GM23248 (cell line): ENCODE measurements at regions not wholly inside any gene's neighbourhood (a gene's known extent, or its start where the extent isn't known, plus 50 kb on each side); places are given as distances from the start of the nearest gene placed in this dataset.

Experiments used
- DNase-seq: peaks from one replicate; pipeline ENCODE4 v3.0.0-alpha.2; 2015
- H2AFZ ChIP-seq: fragments of 200-600 bp; sonication (generic); 2 replicates; pipeline ENCODE4 v1.6.1; 2016; ENCODE audit warnings: antibody characterized with exemption
- H3F3A ChIP-seq: fragments of 200-600 bp; sonication (generic); 2 replicates; pipeline ENCODE4 v1.6.1; 2016; ENCODE audit warnings: mild to moderate bottlenecking, antibody characterized with exemption, mixed run types; ENCODE audit not compliant: insufficient read depth
- H3K27ac ChIP-seq: fragments of 200-600 bp; sonication (generic); 2 replicates; pipeline ENCODE4 v1.5.1; 2016; ENCODE audit warnings: mild to moderate bottlenecking
- H3K27me3 ChIP-seq: fragments of 200-600 bp; sonication (generic); replicated peaks from 2 replicates; pipeline ENCODE4 v1.6.1; 2016; ENCODE audit warnings: mild to moderate bottlenecking; ENCODE audit not compliant: insufficient read depth
- H3K36me3 ChIP-seq: fragments of 200-600 bp; sonication (generic); 2 replicates; pipeline ENCODE4 v1.6.1; 2016; ENCODE audit warnings: low read depth, mild to moderate bottlenecking
- H3K4me1 ChIP-seq: fragments of 200-600 bp; sonication (generic); 2 replicates; pipeline ENCODE4 v1.6.1; 2016; ENCODE audit warnings: mild to moderate bottlenecking; ENCODE audit not compliant: insufficient read depth
- H3K4me2 ChIP-seq: fragments of 200-600 bp; sonication (generic); one replicate; pipeline ENCODE4 v1.6.1; 2016; ENCODE audit warnings: mild to moderate bottlenecking; ENCODE audit not compliant: unreplicated experiment
- H3K4me3 ChIP-seq: fragments of 200-600 bp; sonication (generic); 2 replicates; pipeline ENCODE4 v1.5.1; 2016; ENCODE audit warnings: mild to moderate bottlenecking
- H3K79me2 ChIP-seq: fragments of 200-600 bp; sonication (generic); 2 replicates; pipeline ENCODE4 v1.6.1; 2016; ENCODE audit warnings: mild to moderate bottlenecking; ENCODE audit not compliant: insufficient read depth
- H3K9ac ChIP-seq: fragments of 200-600 bp; sonication (generic); 2 replicates; pipeline ENCODE4 v1.6.1; 2016; ENCODE audit warnings: mild to moderate bottlenecking
- H3K9me2 ChIP-seq: fragments of 200-600 bp; sonication (generic); 2 replicates; pipeline ENCODE4 v1.6.1; 2016; ENCODE audit warnings: mixed run types, mild to moderate bottlenecking, moderate library complexity; ENCODE audit not compliant: insufficient read depth
- H3K9me3 ChIP-seq: fragments of 200-600 bp; sonication (generic); one replicate; pipeline ENCODE4 v1.6.1; 2017; ENCODE audit warnings: low read depth
- H4K20me1 ChIP-seq: fragments of 200-600 bp; sonication (generic); 2 replicates; pipeline ENCODE4 v1.6.0; 2016; ENCODE audit not compliant: insufficient read depth
- EZH2 ChIP-seq: fragments of 200-600 bp; sonication (generic); IDR thresholded peaks from 2 replicates; pipeline ENCODE4 v1.6.1; 2018; ENCODE audit warnings: antibody characterized with exemption, mild to moderate bottlenecking; ENCODE audit not compliant: insufficient read depth, poor library complexity, severe bottlenecking
- EZH2phosphoT487 ChIP-seq: fragments of 200-600 bp; sonication (generic); IDR thresholded peaks from 2 replicates; pipeline ENCODE4 v1.6.1; 2018; ENCODE audit warnings: antibody characterized with exemption, moderate library complexity, mild to moderate bottlenecking, low read depth; ENCODE audit not compliant: insufficient read depth
- WGBS, 2 experiments: methylation state at CpG; one replicate each; pipeline ENCODE4 v1.1.6; 2015 to 2017; ENCODE audit warnings: low lambda C conversion rate in 2 of 2, low coverage in 1 of 2; ENCODE audit errors: missing lambda C conversion rate in 2 of 2; 5-methylcytosine and 5-hydroxymethylcytosine counted together
- in situ Hi-C: fragments of 300-500 bp; cut with MboI; formaldehyde crosslinking; loops from 2 replicates; pipeline ENCODE4 v1.15.0; 2020

GRCh38 chr3:159273608-159274007, 471.8 kb downstream of the MFSD1 start:
- H3K9me3 ChIP-seq: no peaks in the 10 kb centered on the region
- in situ Hi-C loops: no loop called here
- no peak overlapping the region for H2AFZ ChIP-seq
- WGBS, 2 experiments: 13 to 15% methylated on average over 6 of the region's 6 CpGs
- H3K9me2 ChIP-seq: no peaks in the 10 kb centered on the region
- H3K36me3 ChIP-seq: no peaks in the 10 kb centered on the region
- no peak overlapping the region for H3K4me2 ChIP-seq
- H4K20me1 ChIP-seq: no peaks in the 10 kb centered on the region
- H3K4me1 ChIP-seq: no peaks in the 10 kb centered on the region
- H3K27me3 ChIP-seq: no peaks in the 10 kb centered on the region; the same call in 1 of the 2 replicates
- H3K79me2 ChIP-seq: no peaks in the 10 kb centered on the region
- peak; percentile 71 for DNase-seq
- no peak overlapping the region for H3K27ac ChIP-seq
- H3K4me3 ChIP-seq: no peak overlapping the region
- TF ChIP-seq EZH2 (no peak), EZH2phosphoT487 (no peak)
- H3F3A ChIP-seq: no peaks in the 10 kb centered on the region
- no peak overlapping the region for H3K9ac ChIP-seq

GRCh38 chr3:159275741-159276140, 473.9 kb downstream of the MFSD1 start:
- H3K4me3 ChIP-seq: no peak overlapping the region
- H3K9ac ChIP-seq: no peak overlapping the region
- no peaks in the 10 kb centered on the region; the same call in 1 of the 2 replicates for H3K27me3 ChIP-seq
- H3F3A ChIP-seq: no peaks in the 10 kb centered on the region
- no peaks in the 10 kb centered on the region for H3K36me3 ChIP-seq
- no peak overlapping the region for H3K27ac ChIP-seq
- no peaks in the 10 kb centered on the region for H3K4me1 ChIP-seq
- H2AFZ ChIP-seq: no peak overlapping the region
- 38 to 51% methylated on average over 1 of the region's 1 CpG for WGBS, 2 experiments
- no peaks in the 10 kb centered on the region for H3K79me2 ChIP-seq
- TF ChIP-seq EZH2phosphoT487 (no peak), EZH2 (no peak)
- H3K4me2 ChIP-seq: no peak overlapping the region
- no peak for DNase-seq
- in situ Hi-C loops: no loop called here
- no peaks in the 10 kb centered on the region for H4K20me1 ChIP-seq
- H3K9me2 ChIP-seq: no peaks in the 10 kb centered on the region
- no peaks in the 10 kb centered on the region for H3K9me3 ChIP-seq

GRCh38 chr3:159277814-159278213, 476.0 kb downstream of the MFSD1 start:
- Histone ChIP-seq H3K36me3 (no peaks in the 10 kb centered on the region), H3K9me3 (no peaks in the 10 kb centered on the region), H3K27ac (no peak overlapping the region), H3F3A (no peaks in the 10 kb centered on the region), H3K9me2 (no peaks in the 10 kb centered on the region), H3K79me2 (no peaks in the 10 kb centered on the region), H3K4me1 (no peaks in the 10 kb centered on the region), H3K27me3 (no peaks in the 10 kb centered on the region; the same call in 1 of the 2 replicates), H4K20me1 (no peaks in the 10 kb centered on the region), H2AFZ (no peak overlapping the region), H3K4me2 (no peak overlapping the region), H3K9ac (no peak overlapping the region), H3K4me3 (no peak overlapping the region)
- no peak for DNase-seq
- 60 to 72% methylated on average over 5 of the region's 5 CpGs for WGBS, 2 experiments
- in situ Hi-C loops: no loop called here
- TF ChIP-seq EZH2 (no peak), EZH2phosphoT487 (no peak)

GRCh38 chr3:159280386-159281191, 478.7 kb downstream of the MFSD1 start:
- Histone ChIP-seq H3K27ac (no peak overlapping the region), H2AFZ (no peak overlapping the region), H3K9ac (no peak overlapping the region), H4K20me1 (no peaks in the 10 kb centered on the region), H3K27me3 (no peaks in the 10 kb centered on the region; the same call in 1 of the 2 replicates), H3K4me2 (no peak overlapping the region), H3F3A (no peaks in the 10 kb centered on the region), H3K9me3 (no peaks in the 10 kb centered on the region), H3K9me2 (no peaks in the 10 kb centered on the region), H3K36me3 (no peaks in the 10 kb centered on the region), H3K79me2 (no peaks in the 10 kb centered on the region), H3K4me3 (no peak overlapping the region), H3K4me1 (no peaks in the 10 kb centered on the region)
- no peak for DNase-seq
- in situ Hi-C loops: no loop called here
- 60 to 61% methylated on average over 10 of the region's 10 CpGs for WGBS, 2 experiments
- TF ChIP-seq EZH2 (no peak), EZH2phosphoT487 (no peak)
